Muscle of leg (tissue), 3 donors: ENCODE measurements at regions not wholly inside any gene's neighbourhood (a gene's known extent, or its start where the extent isn't known, plus 50 kb on each side); places are given as distances from the start of the nearest gene placed in this dataset.

Experiments
- DNase-seq: peaks from one replicate; pipeline ENCODE4 v3.0.0; 2013
- H3K27ac ChIP-seq: one replicate; pipeline ENCODE4 v1.5.1; 2013; ENCODE audit warnings: mild to moderate bottlenecking, low read length, control low read depth
- H3K27me3 ChIP-seq: one replicate; pipeline ENCODE4 v1.6.1; 2013; ENCODE audit warnings: low read length; ENCODE audit not compliant: control insufficient read depth, insufficient read depth
- H3K36me3 ChIP-seq: one replicate; pipeline ENCODE4 v1.6.1; 2013; ENCODE audit warnings: low read length; ENCODE audit not compliant: control insufficient read depth, insufficient read depth
- H3K4me1 ChIP-seq: one replicate; pipeline ENCODE4 v1.6.1; 2013; ENCODE audit warnings: low read length; ENCODE audit not compliant: control insufficient read depth, insufficient read depth
- H3K4me3 ChIP-seq: one replicate; pipeline ENCODE4 v1.5.1; 2013; ENCODE audit warnings: low read length, control low read depth
- H3K9me3 ChIP-seq: replicated peaks from 2 replicates; pipeline ENCODE4 v1.6.1; 2013; ENCODE audit warnings: low read depth, low read length; ENCODE audit not compliant: control insufficient read depth
- WGBS: methylation state at CpG from one replicate; pipeline ENCODE4 v1.1.5; 2013; ENCODE audit warnings: missing lambda C conversion rate; ENCODE audit not compliant: insufficient coverage; 5-methylcytosine and 5-hydroxymethylcytosine counted together

DNA sequence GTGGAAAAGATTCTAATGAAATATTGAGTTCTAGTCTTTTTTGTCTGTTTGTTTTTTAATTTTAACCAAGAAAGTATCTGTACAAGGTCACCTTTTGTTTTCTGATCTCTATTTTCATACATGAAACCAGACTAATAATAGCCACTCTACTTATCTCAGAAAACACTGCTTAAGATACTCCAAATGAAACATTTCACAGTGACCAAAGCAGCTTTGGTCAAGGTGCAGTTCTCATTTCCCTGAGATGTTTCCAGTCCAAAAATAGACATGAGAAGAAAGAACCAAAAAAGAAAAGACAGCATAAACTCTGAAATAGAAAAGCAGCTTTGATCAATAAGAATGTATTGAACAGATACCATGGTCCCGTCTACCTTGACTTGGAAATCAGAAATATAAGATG is 782.8 kb downstream of the RAB28 start:
- Histone ChIP-seq H3K4me3 (no peak overlapping the region), H3K36me3 (no peaks in the 10 kb centered on the region), H3K27ac (no peak overlapping the region), H3K4me1 (no peaks in the 10 kb centered on the region), H3K9me3 (no peaks in the 10 kb centered on the region), H3K27me3 (no peaks in the 10 kb centered on the region)
- no peak for DNase-seq
- no CpG with 5 or more reads among the region's 1 CpG for WGBS

DNA sequence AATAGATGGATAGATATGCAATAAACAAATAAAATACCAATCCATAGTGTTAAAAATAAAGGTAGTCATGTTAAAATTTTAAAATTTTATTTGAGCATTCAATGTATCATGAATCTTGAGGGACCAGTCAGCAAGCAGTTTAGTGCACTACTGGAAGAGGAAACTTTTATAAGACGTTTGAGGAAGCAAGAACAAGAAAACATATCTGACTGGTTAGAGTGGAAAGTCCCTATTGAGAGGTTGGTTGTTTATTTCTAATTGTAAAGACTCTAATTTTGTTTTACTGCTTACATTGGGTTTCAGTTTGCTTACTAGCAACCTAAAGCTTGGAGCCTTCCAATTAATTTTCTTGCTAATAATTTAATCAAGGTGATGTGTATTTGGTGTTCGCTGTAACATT is 786.2 kb downstream of the RAB28 start:
- Histone ChIP-seq H3K36me3 (no peaks in the 10 kb centered on the region), H3K27me3 (no peaks in the 10 kb centered on the region), H3K4me1 (no peaks in the 10 kb centered on the region), H3K4me3 (no peak overlapping the region), H3K9me3 (no peaks in the 10 kb centered on the region), H3K27ac (no peak overlapping the region)
- no peak for DNase-seq
- no CpG with 5 or more reads among the region's 2 CpGs for WGBS

DNA sequence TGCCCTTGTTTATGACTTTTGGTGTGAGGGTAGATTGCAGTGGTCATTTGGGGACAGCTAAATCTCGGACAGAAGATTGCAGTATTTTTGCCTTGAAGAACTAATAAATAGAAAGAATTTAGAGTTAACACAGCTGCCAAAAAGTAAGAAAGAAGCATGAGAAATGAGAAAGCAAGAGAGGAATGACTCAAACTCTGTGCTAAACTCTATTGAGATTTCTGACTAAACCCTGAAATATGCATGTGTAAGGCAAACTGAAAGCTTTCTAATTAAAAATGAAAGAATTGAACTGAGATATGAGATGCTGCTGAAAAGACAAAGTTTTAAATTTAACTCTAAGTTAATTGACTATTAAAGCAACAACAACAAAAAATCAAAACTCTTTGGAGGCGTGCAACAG is 791.3 kb downstream of the RAB28 start:
- no peak overlapping the region for H3K4me3 ChIP-seq
- no CpG with 5 or more reads among the region's 2 CpGs for WGBS
- no peaks in the 10 kb centered on the region for H3K4me1 ChIP-seq
- H3K27ac ChIP-seq: no peak overlapping the region
- H3K27me3 ChIP-seq: no peaks in the 10 kb centered on the region
- no peaks in the 10 kb centered on the region for H3K9me3 ChIP-seq
- H3K36me3 ChIP-seq: no peaks in the 10 kb centered on the region
- DNase-seq: no peak

DNA sequence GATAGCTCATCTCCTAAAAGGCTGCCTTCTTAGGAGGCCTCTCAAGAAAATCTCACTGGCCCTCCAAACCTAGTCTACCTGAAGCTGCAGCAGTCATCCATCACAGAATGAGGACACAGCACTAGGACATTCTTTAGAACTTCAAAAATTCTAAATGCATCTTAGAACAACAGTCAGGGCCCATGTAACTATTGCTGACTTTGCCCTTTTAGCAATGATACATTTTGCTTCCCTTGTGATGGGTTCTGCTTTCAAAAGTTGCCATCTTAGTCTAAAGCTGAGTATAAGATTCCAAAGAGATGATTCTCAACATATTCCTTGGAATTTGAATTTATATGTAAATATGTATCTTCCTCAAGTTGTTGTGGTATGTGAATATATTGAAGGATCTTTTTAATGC is 793.0 kb downstream of the RAB28 start:
- Histone ChIP-seq H3K9me3 (no peaks in the 10 kb centered on the region), H3K4me1 (no peaks in the 10 kb centered on the region), H3K36me3 (no peaks in the 10 kb centered on the region), H3K27ac (no peak overlapping the region), H3K27me3 (no peaks in the 10 kb centered on the region), H3K4me3 (no peak overlapping the region)
- DNase-seq: no peak

DNA sequence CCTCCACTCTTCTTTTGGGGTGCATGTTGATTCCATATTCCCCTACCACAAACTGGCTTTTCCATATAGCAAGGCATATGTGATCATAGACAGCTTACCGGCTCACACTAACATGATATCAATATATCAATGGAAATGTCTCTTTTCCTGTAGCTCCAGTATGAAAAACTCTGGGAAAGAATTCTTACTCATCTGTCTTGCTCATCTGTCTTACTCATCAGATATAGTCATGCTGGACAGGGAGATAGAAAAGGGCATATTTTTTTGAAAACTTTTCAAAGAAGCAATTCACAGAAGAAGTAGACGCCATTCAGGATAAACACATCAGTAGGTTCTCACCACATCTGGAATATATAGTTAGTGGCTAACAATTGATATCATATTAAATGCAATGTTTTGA is 794.7 kb downstream of the RAB28 start:
- no peak for DNase-seq
- Histone ChIP-seq H3K27me3 (no peaks in the 10 kb centered on the region), H3K9me3 (no peaks in the 10 kb centered on the region), H3K36me3 (no peaks in the 10 kb centered on the region), H3K27ac (no peak overlapping the region), H3K4me1 (no peaks in the 10 kb centered on the region), H3K4me3 (no peak overlapping the region)
- no CpG with 5 or more reads among the region's 2 CpGs for WGBS

DNA sequence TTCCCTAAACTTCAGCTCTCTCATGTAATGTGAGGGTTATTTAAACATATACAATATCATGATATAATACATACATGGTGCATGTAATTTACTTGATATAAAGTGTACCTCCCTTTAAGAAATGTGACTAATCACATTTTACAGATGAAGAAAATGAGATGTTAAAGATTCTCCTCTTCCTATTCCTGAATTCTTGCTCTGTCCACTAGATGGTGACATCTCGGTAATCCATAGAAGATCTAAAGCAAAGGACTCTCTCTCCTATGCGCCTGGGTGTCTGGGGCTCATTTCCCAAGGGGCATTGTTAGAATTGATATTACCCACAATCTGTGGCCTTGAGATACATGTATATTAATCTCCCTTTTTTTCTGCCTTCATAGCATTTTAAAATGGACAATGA is 804.9 kb downstream of the RAB28 start:
- no peaks in the 10 kb centered on the region for H3K27me3 ChIP-seq
- DNase-seq: no peak
- peaks cover 5% of the 10 kb centered on the region for H3K9me3 ChIP-seq
- H3K4me1 ChIP-seq: no peaks in the 10 kb centered on the region
- no peak overlapping the region for H3K27ac ChIP-seq
- H3K4me3 ChIP-seq: no peak overlapping the region
- WGBS: no CpG with 5 or more reads among the region's 2 CpGs
- no peaks in the 10 kb centered on the region for H3K36me3 ChIP-seq

DNA sequence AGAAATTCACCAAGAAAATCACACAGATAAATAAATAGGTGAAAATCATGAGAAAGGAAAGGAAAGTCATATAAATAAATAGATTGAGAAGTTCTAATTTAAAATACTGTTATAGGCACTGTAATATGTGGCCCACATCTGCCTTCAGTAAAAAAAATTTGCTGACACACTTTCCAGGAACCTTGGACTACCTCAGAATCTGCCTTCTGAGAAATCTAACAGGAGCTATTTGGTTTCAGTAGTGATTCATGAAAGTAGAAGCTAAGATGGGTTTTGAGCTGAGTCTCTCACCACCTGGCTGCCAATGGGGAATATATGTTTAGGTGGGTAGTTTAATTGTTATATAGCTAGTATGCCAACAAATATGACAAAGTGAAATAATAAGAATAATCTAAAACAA is 810.0 kb downstream of the RAB28 start:
- Histone ChIP-seq H3K4me1 (no peaks in the 10 kb centered on the region), H3K4me3 (no peak overlapping the region), H3K36me3 (no peaks in the 10 kb centered on the region), H3K27ac (no peak overlapping the region), H3K27me3 (no peaks in the 10 kb centered on the region), H3K9me3 (peaks cover 13% of the 10 kb centered on the region)
- DNase-seq: no peak

DNA sequence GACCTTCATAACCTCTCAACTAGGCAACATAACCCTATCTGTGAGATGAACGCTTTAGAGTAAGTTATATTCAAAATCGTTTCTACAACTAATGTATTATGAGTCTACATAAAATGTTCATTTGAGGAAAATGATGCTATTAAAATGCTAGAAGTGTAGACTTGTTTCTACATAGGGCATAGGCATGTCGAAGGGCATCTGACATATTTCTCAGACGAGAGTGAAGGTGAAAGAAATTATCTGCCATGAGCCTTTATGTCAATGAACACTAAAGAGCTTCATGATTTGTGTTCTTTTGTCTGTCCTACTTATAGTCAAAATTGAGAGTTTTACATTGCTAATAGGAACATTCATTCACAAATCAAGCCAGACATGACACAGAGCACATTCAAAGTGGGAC is 811.8 kb downstream of the RAB28 start:
- peaks cover 13% of the 10 kb centered on the region for H3K9me3 ChIP-seq
- DNase-seq: no peak
- WGBS: no CpG with 5 or more reads among the region's 4 CpGs
- no peak overlapping the region for H3K4me3 ChIP-seq
- H3K27me3 ChIP-seq: no peaks in the 10 kb centered on the region
- H3K4me1 ChIP-seq: no peaks in the 10 kb centered on the region
- no peaks in the 10 kb centered on the region for H3K36me3 ChIP-seq
- no peak overlapping the region for H3K27ac ChIP-seq

DNA sequence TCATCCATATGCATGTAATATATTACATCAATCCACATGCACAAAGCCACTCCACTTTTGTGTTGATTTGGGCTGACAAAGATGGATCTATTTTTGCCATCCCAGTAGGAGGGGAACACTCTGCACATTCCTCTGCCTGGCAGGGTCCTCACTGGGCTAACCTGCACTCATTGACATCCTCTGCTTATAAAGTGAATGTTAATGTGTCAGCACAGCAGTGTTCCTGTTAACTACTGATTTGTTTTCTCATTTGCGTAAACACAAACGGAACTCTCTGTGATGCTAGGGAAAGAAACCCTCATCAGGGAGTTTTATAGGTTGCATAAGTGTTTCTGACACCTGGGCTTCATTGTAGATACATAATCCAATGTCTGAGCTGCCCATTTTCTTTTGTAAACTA is 826.0 kb downstream of the RAB28 start:
- no peak overlapping the region for H3K4me3 ChIP-seq
- WGBS: no CpG with 5 or more reads among the region's 2 CpGs
- H3K27me3 ChIP-seq: no peaks in the 10 kb centered on the region
- no peak overlapping the region for H3K27ac ChIP-seq
- DNase-seq: no peak
- no peaks in the 10 kb centered on the region for H3K9me3 ChIP-seq
- no peaks in the 10 kb centered on the region for H3K4me1 ChIP-seq
- H3K36me3 ChIP-seq: no peaks in the 10 kb centered on the region

DNA sequence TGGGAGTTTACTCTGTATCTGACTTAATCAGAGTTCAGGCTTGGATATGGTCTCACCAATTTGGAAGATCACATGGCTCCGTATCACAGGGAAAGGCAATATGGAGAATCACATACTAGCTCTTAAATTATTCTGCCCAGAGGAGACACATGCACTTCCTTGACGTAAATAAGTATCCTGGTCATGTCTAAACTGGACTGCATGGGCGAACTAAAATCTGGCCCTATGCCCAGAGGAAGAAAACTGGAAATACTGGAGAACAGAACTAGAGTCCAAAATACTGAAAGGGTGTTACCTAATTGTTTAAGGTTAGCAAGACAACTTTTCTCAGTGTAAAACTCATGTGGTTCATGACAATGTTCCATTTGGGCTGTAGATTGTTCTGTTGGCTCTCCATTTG is 832.3 kb downstream of the RAB28 start:
- no peaks in the 10 kb centered on the region for H3K4me1 ChIP-seq
- 43% methylated on average over 1 of the region's 3 CpGs for WGBS

DNA sequence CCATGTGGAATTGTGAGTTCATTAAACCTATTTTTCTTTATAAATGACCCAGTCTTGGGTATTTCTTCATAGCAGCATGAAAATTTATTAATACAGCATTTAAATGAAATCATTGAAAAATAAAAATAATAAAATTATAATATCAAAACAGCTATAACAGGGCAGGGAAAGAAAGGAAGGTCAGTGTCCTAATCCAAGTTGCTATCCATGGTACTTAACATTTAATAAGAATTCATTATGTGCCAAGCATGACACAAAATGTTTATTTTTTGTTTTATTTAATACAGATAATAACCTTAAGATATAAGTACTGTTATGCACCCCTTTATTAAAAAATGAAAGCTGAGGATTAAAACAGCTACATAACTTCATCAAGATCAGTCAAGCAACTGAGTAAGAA is 838.4 kb downstream of the RAB28 start:
- Histone ChIP-seq H3K36me3 (no peaks in the 10 kb centered on the region), H3K27me3 (no peaks in the 10 kb centered on the region), H3K9me3 (no peaks in the 10 kb centered on the region), H3K4me3 (no peak overlapping the region), H3K27ac (no peak overlapping the region), H3K4me1 (no peaks in the 10 kb centered on the region)
- DNase-seq: no peak

More for the DNA sequence above, 832.3 kb downstream of the RAB28 start:
- Histone ChIP-seq H3K36me3 (no peaks in the 10 kb centered on the region), H3K4me3 (no peak overlapping the region), H3K27me3 (no peaks in the 10 kb centered on the region), H3K27ac (no peak overlapping the region), H3K9me3 (peaks cover 6% of the 10 kb centered on the region)
- no peak for DNase-seq
